Gastrocnemius medialis (tissue), 4 donors: ENCODE measurements at regions not wholly inside any gene's neighbourhood (a gene's known extent, or its start where the extent isn't known, plus 50 kb on each side); places are given as distances from the start of the nearest gene placed in this dataset.

Source experiments
- ATAC-seq, 2 donors: fragments of 150-250 bp; one replicate each; pipeline ENCODE4 v1.9.1; 2016
- DNase-seq, 2 donors: peaks; one replicate each; pipeline ENCODE4 v3.0.0-alpha.2; 2019
- H3K27ac ChIP-seq, 4 donors: fragments of 200-600 bp; sonication (generic); 1 replicate in 1 of 4; 2 replicates in 3 of 4; pipeline ENCODE4 v1.5.1; 2016 to 2018; ENCODE audit warnings: mild to moderate bottlenecking in 2 of 4, moderate library complexity in 1 of 4
- H3K27me3 ChIP-seq, 3 donors: fragments of 200-600 bp; sonication (generic) in 2 of 3; 1 replicate in 1 of 3; 2 replicates in 2 of 3; pipeline versions ENCODE4 v1.5.1 to v1.6.0; 2016 to 2019; ENCODE audit warnings: mild to moderate bottlenecking in 1 of 3, moderate library complexity in 1 of 3
- H3K36me3 ChIP-seq, 2 donors: fragments of 200-600 bp; sonication (generic) in 1 of 2; one replicate each; pipeline ENCODE4 v1.5.1; 2017 to 2018
- H3K4me1 ChIP-seq, 2 donors: fragments of 200-600 bp; sonication (generic) in 1 of 2; one replicate each; pipeline ENCODE4 v1.5.1; 2016 to 2017; ENCODE audit warnings: mild to moderate bottlenecking in 2 of 2
- H3K4me3 ChIP-seq, 4 donors: fragments of 200-600 bp; sonication (generic) in 3 of 4; 1 replicate in 1 of 4; 2 replicates in 3 of 4; pipeline ENCODE4 v1.5.1; 2016 to 2019; ENCODE audit warnings: mild to moderate bottlenecking in 2 of 4
- H3K9me3 ChIP-seq, 3 donors: fragments of 200-600 bp; sonication (generic) in 2 of 3; 1 replicate in 1 of 3; 2 replicates in 2 of 3; pipeline ENCODE4 v1.5.1; 2016 to 2019
- CTCF ChIP-seq, 5 experiments: fragments of 450-650 bp in 3 of 5; fragments of 200-600 bp in 2 of 5; sonication (generic) in 2 of 5; IDR thresholded peaks in 4 of 5; conservative IDR thresholded peaks in 1 of 5; 1 replicate in 4 of 5; 2 replicates in 1 of 5; pipeline ENCODE4 v1.5.1; 2016 to 2019; ENCODE audit warnings: antibody characterized with exemption in 5 of 5, mild to moderate bottlenecking in 3 of 5, moderate library complexity in 3 of 5
- POLR2A ChIP-seq, 2 donors: fragments of 450-650 bp; IDR thresholded peaks; one replicate each; pipeline ENCODE4 v1.6.1; 2017; ENCODE audit warnings: antibody characterized with exemption in 2 of 2, mild to moderate bottlenecking in 2 of 2, moderate library complexity in 2 of 2
- in situ Hi-C, 4 donors: fragments of 200-750 bp; cut with MboI; loops; one replicate each; pipeline versions ENCODE4 v1.15.0 to v1.8.0; 2017; ENCODE audit warnings: low sequenced_read_pairs in 4 of 4
- intact Hi-C: fragments of 100-400 bp; cut with DNase I; formaldehyde crosslinking; loops from one replicate; pipeline ENCODE4 v1.15.1; 2023; ENCODE audit warnings: low total_unique reads

GRCh38 chr2:35391736-35392442 lies 963.7 kb upstream of the CRIM1 start:
- intact Hi-C loops (no loop called here), in situ Hi-C loops (no loop called here)
- Histone ChIP-seq H3K9me3 (no peaks in the 10 kb centered on the region), H3K27me3 (no peaks in the 10 kb centered on the region), H3K36me3 (no peaks in the 10 kb centered on the region), H3K4me1 (no peaks in the 10 kb centered on the region), H3K27ac (no peak overlapping the region), H3K4me3 (no peak overlapping the region)
- ATAC-seq, result no peak
- no peak for DNase-seq
- no peak for TF ChIP-seq POLR2A (IDR thresholded peaks at IDR 0.05)
- TF ChIP-seq CTCF (IDR thresholded peaks at IDR 0.05 in 4 of 5, conservative IDR thresholded peaks at IDR 0.05 in 1 of 5), result no peak

GRCh38 chr2:35378791-35379190 lies 976.8 kb upstream of the CRIM1 start:
- H3K27me3 ChIP-seq, result no peaks in the 10 kb centered on the region
- no peak overlapping the region for H3K27ac ChIP-seq
- intact Hi-C loops, result no loop called here
- no peak overlapping the region for H3K4me3 ChIP-seq
- ATAC-seq (no peak), DNase-seq (no peak)
- no peak for TF ChIP-seq POLR2A (IDR thresholded peaks at IDR 0.05)
- TF ChIP-seq CTCF (IDR thresholded peaks at IDR 0.05 in 4 of 5, conservative IDR thresholded peaks at IDR 0.05 in 1 of 5), result no peak
- H3K36me3 ChIP-seq, result no peaks in the 10 kb centered on the region
- no peaks in the 10 kb centered on the region for H3K4me1 ChIP-seq
- no peaks in the 10 kb centered on the region for H3K9me3 ChIP-seq
- in situ Hi-C loops, result no loop called here

GRCh38 chr2:35374845-35375244 lies 980.7 kb upstream of the CRIM1 start:
- no peak for ATAC-seq
- Histone ChIP-seq H3K4me1 (no peaks in the 10 kb centered on the region), H3K4me3 (no peak overlapping the region), H3K36me3 (no peaks in the 10 kb centered on the region), H3K27ac (no peak overlapping the region), H3K27me3 (no peaks in the 10 kb centered on the region), H3K9me3 (no peaks in the 10 kb centered on the region)
- no peak for DNase-seq
- intact Hi-C loops, result no loop called here
- in situ Hi-C loops, result no loop called here
- TF ChIP-seq POLR2A (IDR thresholded peaks at IDR 0.05), result no peak
- no peak for TF ChIP-seq CTCF (IDR thresholded peaks at IDR 0.05 in 4 of 5, conservative IDR thresholded peaks at IDR 0.05 in 1 of 5)

GRCh38 chr2:35365859-35366258 lies 989.7 kb upstream of the CRIM1 start:
- H3K27me3 ChIP-seq, result no peaks in the 10 kb centered on the region
- no peak for TF ChIP-seq CTCF (IDR thresholded peaks at IDR 0.05 in 4 of 5, conservative IDR thresholded peaks at IDR 0.05 in 1 of 5)
- no peak for TF ChIP-seq POLR2A (IDR thresholded peaks at IDR 0.05)
- H3K27ac ChIP-seq, result no peak overlapping the region
- no peaks in the 10 kb centered on the region for H3K36me3 ChIP-seq
- intact Hi-C loops, result no loop called here
- H3K4me3 ChIP-seq, result no peak overlapping the region
- ATAC-seq (no peak), DNase-seq (no peak)
- in situ Hi-C loops, result no loop called here
- no peaks in the 10 kb centered on the region for H3K4me1 ChIP-seq
- H3K9me3 ChIP-seq, result no peaks in the 10 kb centered on the region

- in situ Hi-C loops, result no loop called here
- no peak for ATAC-seq
- TF ChIP-seq POLR2A (IDR thresholded peaks at IDR 0.05), result no peak
- no peak for TF ChIP-seq CTCF (IDR thresholded peaks at IDR 0.05 in 4 of 5, conservative IDR thresholded peaks at IDR 0.05 in 1 of 5)
Observed at GRCh38 chr2:35356332-35356731, 999.2 kb upstream of the CRIM1 start.

More at GRCh38 chr2:35356332-35356731, 999.2 kb upstream of the CRIM1 start:
- H3K4me1 ChIP-seq, result no peaks in the 10 kb centered on the region
- intact Hi-C loops, result no loop called here
- no peaks in the 10 kb centered on the region for H3K36me3 ChIP-seq
- H3K4me3 ChIP-seq, result no peak overlapping the region
- DNase-seq, result no peak
- H3K9me3 ChIP-seq, result no peaks in the 10 kb centered on the region
- H3K27ac ChIP-seq, result no peak overlapping the region
- H3K27me3 ChIP-seq, result no peaks in the 10 kb centered on the region
